ENCODE measurements at regions not wholly inside any gene's neighbourhood (a gene's known extent, or its start where the extent isn't known, plus 50 kb on each side); places are given as distances from the start of the nearest gene placed in this dataset.

DNA sequence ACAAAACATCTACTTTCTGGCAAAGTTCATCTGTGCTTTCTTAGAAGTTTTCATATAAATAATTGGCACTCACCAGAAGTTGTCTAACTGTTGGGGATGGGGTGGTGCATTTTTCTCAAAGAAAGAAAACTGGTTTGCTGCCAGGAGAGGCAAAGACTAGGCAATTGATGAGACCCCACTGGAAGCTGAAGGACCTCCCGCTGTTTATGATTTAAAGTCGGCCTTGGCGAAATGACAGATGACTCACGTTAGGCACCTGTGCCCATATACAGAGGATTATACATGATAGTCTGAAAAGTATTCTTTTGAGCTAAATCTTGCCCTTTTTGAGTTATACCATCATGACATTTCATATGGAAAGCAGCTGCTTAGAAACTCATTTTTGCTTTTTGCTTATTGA, 193.0 kb upstream of the ZFHX3 start:
- no peak for TF ChIP-seq ESRRG (CRISPR knock-in tag; IDR thresholded peaks at IDR 0.05)
- no peak for TF ChIP-seq ZNF8 (CRISPR knock-in tag; IDR thresholded peaks at IDR 0.05)
- no peak for TF ChIP-seq ARNTL (CRISPR knock-in tag; IDR thresholded peaks at IDR 0.05; ENCODE audit: borderline replicate concordance, low read depth)

DNA sequence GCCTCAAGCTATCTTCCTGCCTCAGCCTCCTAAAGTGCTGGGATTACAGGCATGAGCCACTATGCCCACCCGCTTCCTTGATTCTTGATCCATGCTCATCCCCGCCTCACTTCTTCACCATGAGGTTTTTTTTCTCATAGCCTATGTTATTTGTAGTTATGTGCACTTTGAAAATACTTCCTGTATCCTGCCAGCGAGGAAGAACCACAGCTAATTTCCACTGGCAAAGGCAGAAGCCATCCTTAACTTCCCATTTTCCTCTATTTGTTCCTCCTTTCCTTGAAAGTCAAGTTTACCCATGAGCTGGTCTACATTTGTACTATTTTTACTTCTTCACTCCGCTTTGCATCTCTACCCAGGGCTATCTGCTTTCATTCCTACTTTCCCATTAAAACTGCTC, 189.7 kb upstream of the ZFHX3 start:
- no peak for ATAC-seq
- no peak for TF ChIP-seq TSHZ2 (CRISPR knock-in tag; IDR thresholded peaks at IDR 0.05)
- TF ChIP-seq CSRNP3 (CRISPR knock-in tag; IDR thresholded peaks at IDR 0.05): no peak
- no peak for TF ChIP-seq PPARA (CRISPR knock-in tag; IDR thresholded peaks at IDR 0.05; ENCODE audit: borderline replicate concordance)
- no peak for TF ChIP-seq SNAI2 (CRISPR knock-in tag; IDR thresholded peaks at IDR 0.05)
- TF ChIP-seq TCF4 (CRISPR knock-in tag; IDR thresholded peaks at IDR 0.05; ENCODE audit: borderline replicate concordance): no peak
- TF ChIP-seq ISL1 (CRISPR knock-in tag; IDR thresholded peaks at IDR 0.05): no peak
- no peak for TF ChIP-seq OSR1 (CRISPR knock-in tag; IDR thresholded peaks at IDR 0.05)
- no peak for TF ChIP-seq ZFP30 (CRISPR knock-in tag; IDR thresholded peaks at IDR 0.05)
- no peak for TF ChIP-seq PATZ1 (CRISPR knock-in tag; IDR thresholded peaks at IDR 0.05; ENCODE audit: borderline replicate concordance)
- no peak for TF ChIP-seq RARB (CRISPR knock-in tag; IDR thresholded peaks at IDR 0.05)
- no peak for TF ChIP-seq ESRRG (CRISPR knock-in tag; IDR thresholded peaks at IDR 0.05)
- no peak for TF ChIP-seq GLIS3 (CRISPR knock-in tag; IDR thresholded peaks at IDR 0.05)
- no peak for TF ChIP-seq ZFP3 (CRISPR knock-in tag; IDR thresholded peaks at IDR 0.05)
- TF ChIP-seq ZNF70 (CRISPR knock-in tag; IDR thresholded peaks at IDR 0.05): no peak
- TF ChIP-seq TOX (CRISPR knock-in tag; IDR thresholded peaks at IDR 0.05; ENCODE audit: borderline replicate concordance): no peak
- no peak for TF ChIP-seq CSDC2 (CRISPR knock-in tag; IDR thresholded peaks at IDR 0.05)
- TF ChIP-seq ZNF565 (CRISPR knock-in tag; conservative IDR thresholded peaks at IDR 0.05; ENCODE audit: low read depth): no peak
- TF ChIP-seq, protein P1, sequence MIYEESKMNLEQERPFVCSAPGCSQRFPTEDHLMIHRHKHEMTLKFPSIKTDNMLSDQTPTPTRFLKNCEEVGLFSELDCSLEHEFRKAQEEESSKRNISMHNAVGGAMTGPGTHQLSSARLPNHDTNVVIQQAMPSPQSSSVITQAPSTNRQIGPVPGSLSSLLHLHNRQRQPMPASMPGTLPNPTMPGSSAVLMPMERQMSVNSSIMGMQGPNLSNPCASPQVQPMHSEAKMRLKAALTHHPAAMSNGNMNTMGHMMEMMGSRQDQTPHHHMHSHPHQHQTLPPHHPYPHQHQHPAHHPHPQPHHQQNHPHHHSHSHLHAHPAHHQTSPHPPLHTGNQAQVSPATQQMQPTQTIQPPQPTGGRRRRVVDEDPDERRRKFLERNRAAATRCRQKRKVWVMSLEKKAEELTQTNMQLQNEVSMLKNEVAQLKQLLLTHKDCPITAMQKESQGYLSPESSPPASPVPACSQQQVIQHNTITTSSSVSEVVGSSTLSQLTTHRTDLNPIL (CRISPR knock-in tag; IDR thresholded peaks at IDR 0.05; ENCODE audit: low read depth): no peak
- no peak for TF ChIP-seq ZC3H10 (CRISPR knock-in tag; IDR thresholded peaks at IDR 0.05)

More for the DNA sequence above, 193.0 kb upstream of the ZFHX3 start:
- no peak for ATAC-seq

DNA sequence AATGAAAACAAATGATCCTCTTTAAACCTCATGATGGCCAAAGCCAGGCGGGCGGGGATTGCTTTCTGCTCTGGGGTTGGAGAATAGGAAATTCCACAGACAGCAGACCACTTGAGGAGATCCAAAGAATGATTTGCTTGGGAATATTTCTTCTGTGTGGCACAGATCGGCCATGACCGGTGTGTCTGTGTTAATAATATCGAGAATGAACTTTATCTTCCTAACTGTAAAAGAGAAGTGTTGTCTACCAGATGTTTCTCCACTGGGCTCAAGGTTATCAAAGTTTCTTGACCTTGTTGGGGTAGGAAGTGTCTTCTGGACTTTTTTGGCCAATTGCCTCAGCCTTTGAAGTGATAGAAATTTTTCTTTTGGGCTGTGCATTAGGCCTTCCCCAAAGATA, 186.6 kb upstream of the ZFHX3 start:
- TF ChIP-seq ZFP30 (CRISPR knock-in tag; IDR thresholded peaks at IDR 0.05) (no peak), ZFP3 (CRISPR knock-in tag; IDR thresholded peaks at IDR 0.05) (no peak), OSR1 (CRISPR knock-in tag; IDR thresholded peaks at IDR 0.05) (no peak), SNAI2 (CRISPR knock-in tag; IDR thresholded peaks at IDR 0.05) (no peak), TOX (CRISPR knock-in tag; IDR thresholded peaks at IDR 0.05; ENCODE audit: borderline replicate concordance) (no peak), ESRRG (CRISPR knock-in tag; IDR thresholded peaks at IDR 0.05) (no peak), TCF4 (CRISPR knock-in tag; IDR thresholded peaks at IDR 0.05; ENCODE audit: borderline replicate concordance) (no peak), ZC3H10 (CRISPR knock-in tag; IDR thresholded peaks at IDR 0.05) (no peak), ISL1 (CRISPR knock-in tag; IDR thresholded peaks at IDR 0.05) (no peak), PPARA (CRISPR knock-in tag; IDR thresholded peaks at IDR 0.05; ENCODE audit: borderline replicate concordance) (no peak)
- ATAC-seq: no peak

GRCh38 chr16:73233846-73234424, 186.0 kb upstream of the ZFHX3 start:
- TF ChIP-seq POU6F1 (CRISPR knock-in tag; IDR thresholded peaks at IDR 0.05; ENCODE audit: borderline replicate concordance, low read depth) (no peak), BACH2 (CRISPR knock-in tag; IDR thresholded peaks at IDR 0.05; ENCODE audit: borderline replicate concordance) (no peak), GLIS3 (CRISPR knock-in tag; IDR thresholded peaks at IDR 0.05) (no peak), ARNTL (CRISPR knock-in tag; IDR thresholded peaks at IDR 0.05; ENCODE audit: borderline replicate concordance, low read depth) (no peak), SNAI2 (CRISPR knock-in tag; IDR thresholded peaks at IDR 0.05) (no peak), ZNF70 (CRISPR knock-in tag; IDR thresholded peaks at IDR 0.05) (no peak), RARB (CRISPR knock-in tag; IDR thresholded peaks at IDR 0.05) (no peak), ESRRG (CRISPR knock-in tag; IDR thresholded peaks at IDR 0.05) (no peak), ZC3H10 (CRISPR knock-in tag; IDR thresholded peaks at IDR 0.05) (no peak), ZFP3 (CRISPR knock-in tag; IDR thresholded peaks at IDR 0.05) (no peak), PPARA (CRISPR knock-in tag; IDR thresholded peaks at IDR 0.05; ENCODE audit: borderline replicate concordance) (no peak), ZFP30 (CRISPR knock-in tag; IDR thresholded peaks at IDR 0.05) (no peak), OSR1 (CRISPR knock-in tag; IDR thresholded peaks at IDR 0.05) (no peak), ZNF8 (CRISPR knock-in tag; IDR thresholded peaks at IDR 0.05) (no peak), PATZ1 (CRISPR knock-in tag; IDR thresholded peaks at IDR 0.05; ENCODE audit: borderline replicate concordance) (no peak), TCF4 (CRISPR knock-in tag; IDR thresholded peaks at IDR 0.05; ENCODE audit: borderline replicate concordance) (no peak), ZNF565 (CRISPR knock-in tag; conservative IDR thresholded peaks at IDR 0.05; ENCODE audit: low read depth) (no peak), TOX (CRISPR knock-in tag; IDR thresholded peaks at IDR 0.05; ENCODE audit: borderline replicate concordance) (no peak)
- ATAC-seq: no peak

Measured in SK-N-SH treated with all-trans-retinoic acid at 6 μM for 48 hours (cell line).